Neural cell (in vitro differentiated cells): ENCODE measurements at regions not wholly inside any gene's neighbourhood (a gene's known extent, or its start where the extent isn't known, plus 50 kb on each side); places are given as distances from the start of the nearest gene placed in this dataset.
"Not testable (repeated sequence)": the region's sequence is repeated elsewhere in the genome, so short reads cannot be mapped to it uniquely, and the experiment has no call there.

ENCODE experiments used
- H2AFZ ChIP-seq: fragments of 200-600, 300-800 bp; sonication (generic), shearing (Covaris generic); 2 replicates; pipeline ENCODE4 v1.6.0; 2014; ENCODE audit warnings: low read depth, mild to moderate bottlenecking, antibody characterized with exemption, low read length, moderate library complexity
- H3F3A ChIP-seq: fragments of 200-600 bp; shearing (Covaris generic); 2 replicates; pipeline ENCODE4 v1.6.1; 2016; ENCODE audit warnings: mild to moderate bottlenecking, moderate library complexity, mixed read lengths, antibody characterized with exemption, low read length; ENCODE audit not compliant: insufficient read depth, poor library complexity, severe bottlenecking
- H3K27ac ChIP-seq: fragments of 200-600, 300-800 bp; sonication (generic), shearing (Covaris generic); 2 replicates; pipeline ENCODE4 v1.5.1; 2014; ENCODE audit warnings: mild to moderate bottlenecking, low read length, moderate library complexity
- H3K27me3 ChIP-seq: fragments of 300-800, 200-600 bp; sonication (generic), shearing (Covaris generic); 2 replicates; pipeline ENCODE4 v1.6.0; 2014; ENCODE audit warnings: mild to moderate bottlenecking, low read depth, low read length, moderate library complexity; ENCODE audit not compliant: insufficient read depth
- H3K36me3 ChIP-seq: fragments of 300-800, 200-600 bp; sonication (generic), shearing (Covaris generic); 2 replicates; pipeline ENCODE4 v1.5.1; 2014; ENCODE audit warnings: mild to moderate bottlenecking, antibody characterized with exemption, low read length, moderate library complexity; ENCODE audit not compliant: insufficient read depth
- H3K4me2 ChIP-seq: fragments of 300-800, 200-600 bp; sonication (generic), shearing (Covaris generic); 2 replicates; pipeline ENCODE4 v1.6.0; 2014; ENCODE audit warnings: mild to moderate bottlenecking, low read length
- H3K4me3 ChIP-seq: fragments of 300-800, 200-600 bp; sonication (generic), shearing (Covaris generic); 2 replicates; pipeline ENCODE4 v1.5.1; 2014; ENCODE audit warnings: mild to moderate bottlenecking, low read length, moderate library complexity
- H3K79me2 ChIP-seq: fragments of 200-600 bp; shearing (Covaris generic); replicated peaks from 2 replicates; pipeline ENCODE4 v1.6.0; 2014; ENCODE audit warnings: mild to moderate bottlenecking, low read length, moderate library complexity; ENCODE audit not compliant: insufficient read depth
- H3K9ac ChIP-seq: fragments of 300-800, 200-600 bp; sonication (generic), shearing (Covaris generic); 2 replicates; pipeline ENCODE4 v1.6.1; 2016; ENCODE audit warnings: mild to moderate bottlenecking, low read length, mixed read lengths
- H3K9me2 ChIP-seq: fragments of 200-600 bp; shearing (Covaris generic); 2 replicates; pipeline ENCODE4 v1.6.1; 2016; ENCODE audit warnings: mild to moderate bottlenecking, low read length, mixed read lengths; ENCODE audit not compliant: insufficient read depth
- H3K9me3 ChIP-seq: fragments of 200-600, 300-800 bp; sonication (generic), shearing (Covaris generic); 2 replicates; pipeline ENCODE4 v1.6.1; 2016; ENCODE audit warnings: mild to moderate bottlenecking, mixed run types, low read length, moderate library complexity, mixed read lengths
- H4K20me1 ChIP-seq: fragments of 200-600 bp; shearing (Covaris generic); 2 replicates; pipeline ENCODE4 v1.6.1; 2016; ENCODE audit warnings: mild to moderate bottlenecking, mixed run types; ENCODE audit not compliant: insufficient read depth
- CTCF ChIP-seq: fragments of 450-650 bp; IDR thresholded peaks from 2 replicates; pipeline ENCODE4 v1.5.1; 2014; ENCODE audit warnings: antibody characterized with exemption, mild to moderate bottlenecking, moderate library complexity; ENCODE audit not compliant: poor library complexity, severe bottlenecking
- EP300 ChIP-seq: fragments of 450-650 bp; conservative IDR thresholded peaks from 2 replicates; pipeline ENCODE4 v1.6.1; 2014; ENCODE audit warnings: antibody characterized with exemption, mild to moderate bottlenecking, moderate library complexity; ENCODE audit not compliant: poor library complexity, severe bottlenecking
- EZH2 ChIP-seq: fragments of 200-600, 300-800 bp; shearing (Covaris generic), sonication (generic); IDR thresholded peaks from 2 replicates; pipeline ENCODE4 v1.6.1; 2014; ENCODE audit warnings: antibody characterized with exemption, low read length, borderline replicate concordance, mild to moderate bottlenecking; ENCODE audit not compliant: insufficient read depth, poor library complexity, severe bottlenecking
- MXI1 ChIP-seq: fragments of 450-650 bp; conservative IDR thresholded peaks from 2 replicates; pipeline ENCODE4 v1.6.1; 2014; ENCODE audit warnings: antibody characterized with exemption, mild to moderate bottlenecking; ENCODE audit not compliant: poor library complexity, severe bottlenecking
- POLR2AphosphoS5 ChIP-seq: IDR thresholded peaks from 2 replicates; pipeline ENCODE4 v1.6.1; 2012
- RAD21 ChIP-seq: fragments of 450-650 bp; conservative IDR thresholded peaks from 2 replicates; pipeline ENCODE4 v1.6.1; 2014; ENCODE audit warnings: antibody characterized with exemption, mild to moderate bottlenecking, moderate library complexity
- REST ChIP-seq: IDR thresholded peaks from 2 replicates; pipeline ENCODE4 v1.6.1; 2012; ENCODE audit warnings: borderline replicate concordance
- SMC3 ChIP-seq: fragments of 450-650 bp; conservative IDR thresholded peaks from 2 replicates; pipeline ENCODE4 v1.6.1; 2014; ENCODE audit warnings: antibody characterized with exemption, mild to moderate bottlenecking, moderate library complexity; ENCODE audit not compliant: poor library complexity
- TAF1 ChIP-seq: IDR thresholded peaks from 2 replicates; pipeline ENCODE4 v1.6.1; 2012; ENCODE audit warnings: low read depth

DNA sequence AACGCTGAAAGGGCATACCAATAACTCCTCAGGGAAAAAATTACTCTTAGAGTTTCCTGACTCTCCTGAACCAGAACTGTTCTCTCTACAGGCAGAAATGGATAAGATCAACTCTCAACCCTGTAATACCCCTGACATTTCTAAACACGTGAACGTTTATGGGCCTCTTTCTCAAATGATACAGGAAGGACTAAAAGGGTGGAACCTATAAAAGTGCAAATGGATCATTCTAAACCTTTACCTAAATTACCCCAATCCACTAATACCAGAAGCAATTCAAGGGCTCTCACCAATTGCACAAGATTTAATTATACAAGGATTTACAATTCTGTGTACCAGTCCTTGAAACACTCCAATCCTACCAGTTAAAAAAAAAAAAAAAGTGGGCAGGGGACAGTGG is 98.0 kb upstream of the FAM174B start:
- H3K4me3 ChIP-seq = no peak overlapping the region
- no peaks in the 10 kb centered on the region for H3K9me2 ChIP-seq
- no peak overlapping the region for H2AFZ ChIP-seq
- no peaks in the 10 kb centered on the region for H3F3A ChIP-seq
- no peaks in the 10 kb centered on the region for H4K20me1 ChIP-seq
- no peak for TF ChIP-seq CTCF
- TF ChIP-seq MXI1 = no peak
- TF ChIP-seq SMC3 = no peak
- TF ChIP-seq EP300 = no peak
- TF ChIP-seq REST = no peak
- no peak for TF ChIP-seq RAD21
- TF ChIP-seq POLR2AphosphoS5 = no peak
- no peak for TF ChIP-seq TAF1
- no peak for TF ChIP-seq EZH2
- H3K79me2 ChIP-seq = no peaks in the 10 kb centered on the region
- H3K4me2 ChIP-seq = no peak overlapping the region
- H3K27me3 ChIP-seq = no peaks in the 10 kb centered on the region
- no peak overlapping the region for H3K27ac ChIP-seq
- H3K9ac ChIP-seq = no peak overlapping the region
- no peaks in the 10 kb centered on the region for H3K9me3 ChIP-seq
- H3K36me3 ChIP-seq = no peaks in the 10 kb centered on the region

- no peak overlapping the region for H2AFZ ChIP-seq
- H3K9ac ChIP-seq = no peak overlapping the region
- H3K79me2 ChIP-seq = no peaks in the 10 kb centered on the region
- H3K36me3 ChIP-seq = no peaks in the 10 kb centered on the region
- no peaks in the 10 kb centered on the region for H3F3A ChIP-seq
- H3K9me2 ChIP-seq = no peaks in the 10 kb centered on the region
- TF ChIP-seq TAF1 (no peak), CTCF (no peak), MXI1 (no peak)
- H3K9me3 ChIP-seq = no peaks in the 10 kb centered on the region
- H3K27ac ChIP-seq = no peak overlapping the region
- no peak overlapping the region for H3K4me2 ChIP-seq
- H3K27me3 ChIP-seq = no peaks in the 10 kb centered on the region
- H3K4me3 ChIP-seq = no peak overlapping the region
- no peaks in the 10 kb centered on the region for H4K20me1 ChIP-seq
Measured at GRCh38 chr15:92763459-92763858, 107.9 kb upstream of the FAM174B start.

- H3K9ac ChIP-seq, H3K79me2 ChIP-seq, H3K4me2 ChIP-seq, H3K9me2 ChIP-seq, H3K4me3 ChIP-seq, H3K27ac ChIP-seq, H2AFZ ChIP-seq, H3K27me3 ChIP-seq, H3K36me3 ChIP-seq, H4K20me1 ChIP-seq, H3K9me3 ChIP-seq, H3F3A ChIP-seq: not testable (repeated sequence)
Measured at GRCh38 chr15:92768131-92768530, 112.6 kb upstream of the FAM174B start.
